H1 (cell line): ENCODE measurements at regions not wholly inside any gene's neighbourhood (a gene's known extent, or its start where the extent isn't known, plus 50 kb on each side); places are given as distances from the start of the nearest gene placed in this dataset.
"Not testable (repeated sequence)": the region's sequence is repeated elsewhere in the genome, so short reads cannot be mapped to it uniquely, and the experiment has no call there.

Source experiments
- CTCF ChIA-PET: fragments of 300-600 bp; sonication (Branson Sonifier 250); formaldehyde crosslinking; loops from one replicate; lab custom pipeline; 2021; ENCODE audit not compliant: partially characterized antibody; lab: Charles Lee
- POLR2A ChIA-PET: fragments of 300-600 bp; sonication (Branson Sonifier 250); formaldehyde crosslinking; loops from one replicate; lab custom pipeline; 2021; ENCODE audit warnings: inconsistent platforms; ENCODE audit not compliant: partially characterized antibody; lab: Charles Lee
- DNase-seq, 2 experiments: peaks; one replicate each; pipeline versions ENCODE4 v3.0.0 to v3.0.0-alpha.2; 2010 to 2022; ENCODE audit warnings: low spot score in 2 of 2, low read depth in 1 of 2, mixed read lengths in 1 of 2
- FAIRE-seq: peaks from 2 replicates; lab custom pipeline; 2011; peaks lifted over from hg19 to GRCh38; lab: Jason Lieb, UNC
- H2AFZ ChIP-seq: 2 replicates; pipeline ENCODE4 v1.8.1; 2012; ENCODE audit warnings: low read length, inconsistent platforms
- H2AK5ac ChIP-seq: 2 replicates; pipeline ENCODE4 v1.6.1; 2013; ENCODE audit warnings: low read depth, low read length
- H2BK120ac ChIP-seq: replicated peaks from 2 replicates; pipeline ENCODE3; 2013; ENCODE audit warnings: low read depth, low read length, inconsistent platforms
- H2BK12ac ChIP-seq: 2 replicates; pipeline ENCODE4 v1.6.1; 2013; ENCODE audit warnings: low read depth, low read length
- H2BK15ac ChIP-seq: 2 replicates; pipeline ENCODE4 v1.6.1; 2013; ENCODE audit warnings: low read length
- H2BK20ac ChIP-seq: 2 replicates; pipeline ENCODE4 v1.6.1; 2013; ENCODE audit warnings: low read length
- H2BK5ac ChIP-seq: 2 replicates; pipeline ENCODE4 v1.6.1; 2013; ENCODE audit warnings: low read depth, low read length
- H3K14ac ChIP-seq: 2 replicates; pipeline ENCODE4 v1.6.1; 2013; ENCODE audit warnings: inconsistent platforms; ENCODE audit not compliant: insufficient read length
- H3K18ac ChIP-seq: 2 replicates; pipeline ENCODE4 v1.6.1; 2013; ENCODE audit warnings: low read length; ENCODE audit errors: extremely low read depth
- H3K23ac ChIP-seq: 2 replicates; pipeline ENCODE4 v1.6.1; 2013; ENCODE audit warnings: inconsistent platforms; ENCODE audit not compliant: insufficient read length
- H3K23me2 ChIP-seq: 2 replicates; pipeline ENCODE4 v1.6.1; 2013; ENCODE audit warnings: low read depth, low read length
- H3K27ac ChIP-seq: 2 replicates; pipeline ENCODE4 v1.6.1; 2011; ENCODE audit warnings: low read depth, low read length, inconsistent platforms
- H3K27me3 ChIP-seq, 4 experiments: replicated peaks in 1 of 4; 1 replicate in 1 of 4; 2 replicates in 3 of 4; pipeline versions ENCODE4 v1.6.1 to v1.8.1; 2011 to 2013; ENCODE audit warnings: low read length in 3 of 4, mild to moderate bottlenecking in 3 of 4, inconsistent platforms in 2 of 4, mixed read lengths in 2 of 4, moderate library complexity in 1 of 4; ENCODE audit not compliant: control insufficient read depth in 3 of 4, insufficient read depth in 3 of 4; ENCODE audit errors: extremely low read depth in 1 of 4
- H3K36me3 ChIP-seq, 4 experiments: 2 replicates each; pipeline versions ENCODE4 v1.6.1 to v1.8.1; 2011 to 2013; ENCODE audit warnings: mild to moderate bottlenecking in 4 of 4, low read length in 3 of 4, moderate library complexity in 2 of 4, control low read depth in 1 of 4, inconsistent platforms in 1 of 4; ENCODE audit not compliant: insufficient read depth in 4 of 4, control insufficient read depth in 2 of 4
- H3K4ac ChIP-seq: replicated peaks from 2 replicates; pipeline ENCODE3; 2013; ENCODE audit warnings: low read length, low read depth, mixed read lengths, inconsistent platforms; ENCODE audit not compliant: insufficient read length
- H3K4me1 ChIP-seq, 4 experiments: replicated peaks in 1 of 4; 1 replicate in 1 of 4; 2 replicates in 3 of 4; pipeline versions ENCODE4 v1.6.1 to v1.8.1; 2011 to 2013; ENCODE audit warnings: low read length in 3 of 4, inconsistent platforms in 2 of 4, mixed read lengths in 1 of 4; ENCODE audit not compliant: insufficient read depth in 4 of 4, control insufficient read depth in 3 of 4
- H3K4me2 ChIP-seq, 2 experiments: 2 replicates each; pipeline versions ENCODE4 v1.6.1 to v1.8.1; 2011 to 2013; ENCODE audit warnings: low read depth in 2 of 2, low read length in 2 of 2, control low read depth in 1 of 2, inconsistent platforms in 1 of 2, mild to moderate bottlenecking in 1 of 2; ENCODE audit not compliant: insufficient read depth in 1 of 2
- H3K4me3 ChIP-seq, 4 experiments: fragments of 200-600, 300-600 bp in 1 of 4; sonication (generic), shearing (Covaris generic), sonication (Bioruptor Twin) in 1 of 4; 2 replicates each; pipeline versions ENCODE4 v1.5.1 to v1.8.1; 2011 to 2016; ENCODE audit warnings: low read length in 4 of 4, low read depth in 3 of 4, control low read depth in 2 of 4, inconsistent platforms in 2 of 4, mild to moderate bottlenecking in 2 of 4, mixed read lengths in 1 of 4, moderate library complexity in 1 of 4; ENCODE audit not compliant: insufficient read depth in 2 of 4; ENCODE audit errors: extremely low read depth in 1 of 4
- H3K56ac ChIP-seq: replicated peaks from 2 replicates; pipeline ENCODE3; 2013; ENCODE audit warnings: low read depth, mild to moderate bottlenecking, mixed read lengths, low read length, inconsistent platforms; ENCODE audit not compliant: insufficient read length
- H3K79me1 ChIP-seq: 2 replicates; pipeline ENCODE4 v1.6.1; 2013; ENCODE audit warnings: low read depth, low read length, control low read depth
- H3K79me2 ChIP-seq, 2 experiments: 2 replicates each; pipeline versions ENCODE4 v1.6.1 to v1.8.1; 2012 to 2013; ENCODE audit warnings: low read length in 2 of 2, mild to moderate bottlenecking in 2 of 2, inconsistent platforms in 1 of 2; ENCODE audit not compliant: insufficient read depth in 2 of 2, control insufficient read depth in 1 of 2
- H3K9ac ChIP-seq, 4 experiments: replicated peaks in 1 of 4; 1 replicate in 1 of 4; 2 replicates in 3 of 4; pipeline versions ENCODE4 v1.6.1 to v1.8.1; 2011 to 2013; ENCODE audit warnings: low read depth in 3 of 4, low read length in 3 of 4, control low read depth in 2 of 4, mild to moderate bottlenecking in 2 of 4, moderate library complexity in 2 of 4, inconsistent platforms in 1 of 4; ENCODE audit errors: extremely low read depth in 1 of 4
- H3K9me3 ChIP-seq, 2 experiments: 2 replicates each; pipeline versions ENCODE4 v1.6.1 to v1.8.1; 2012 to 2013; ENCODE audit warnings: mild to moderate bottlenecking in 2 of 2, moderate library complexity in 2 of 2, control low read depth in 1 of 2, inconsistent platforms in 1 of 2, low read depth in 1 of 2, low read length in 1 of 2, mixed read lengths in 1 of 2; ENCODE audit not compliant: insufficient read depth in 2 of 2
- H4K20me1 ChIP-seq, 2 experiments: replicated peaks in 1 of 2; 2 replicates each; pipeline versions ENCODE3 to v1.8.1; 2011 to 2013; ENCODE audit warnings: inconsistent platforms in 2 of 2, low read length in 2 of 2, mild to moderate bottlenecking in 1 of 2; ENCODE audit not compliant: insufficient read depth in 2 of 2, control insufficient read depth in 1 of 2
- H4K5ac ChIP-seq: 2 replicates; pipeline ENCODE4 v1.6.1; 2013; ENCODE audit warnings: low read length, low read depth, mixed read lengths, inconsistent platforms; ENCODE audit not compliant: insufficient read length
- H4K8ac ChIP-seq: 2 replicates; pipeline ENCODE4 v1.8.0; 2013; ENCODE audit warnings: mild to moderate bottlenecking, moderate library complexity, low read length, inconsistent platforms; ENCODE audit not compliant: insufficient read depth; ENCODE audit errors: extremely low read depth
- H4K91ac ChIP-seq: replicated peaks from 2 replicates; pipeline ENCODE3; 2013; ENCODE audit warnings: low read length, mixed read lengths, inconsistent platforms; ENCODE audit not compliant: insufficient read length
- WGBS, 2 experiments: shearing (Covaris generic) in 1 of 2; methylation state at CpG; one replicate each; pipeline versions ENCODE4 v1.1.6 to v1.1.7; 2013 to 2015; ENCODE audit warnings: low lambda C conversion rate in 2 of 2, mixed read lengths in 2 of 2, inconsistent platforms in 1 of 2, low coverage in 1 of 2, missing lambda C conversion rate in 1 of 2; ENCODE audit not compliant: insufficient replicate concordance in 2 of 2, insufficient coverage in 1 of 2, insufficient read length in 1 of 2; ENCODE audit errors: extremely low coverage in 1 of 2, missing lambda C conversion rate in 1 of 2; 5-methylcytosine and 5-hydroxymethylcytosine counted together

GRCh38 chr12:14101556-14101955 is 120.2 kb upstream of the GRIN2B start:
- H3K23ac ChIP-seq, H3K23me2 ChIP-seq, FAIRE-seq, H3K36me3 ChIP-seq, H3K4me3 ChIP-seq, H3K56ac ChIP-seq, H3K18ac ChIP-seq, H3K27ac ChIP-seq, H2BK15ac ChIP-seq, H4K5ac ChIP-seq, DNase-seq, H4K8ac ChIP-seq, H2BK5ac ChIP-seq, H3K14ac ChIP-seq, H3K79me1 ChIP-seq, H2BK12ac ChIP-seq, H2BK20ac ChIP-seq, H3K9me3 ChIP-seq, H3K9ac ChIP-seq, POLR2A ChIA-PET, H3K4me2 ChIP-seq, H2AFZ ChIP-seq, H4K20me1 ChIP-seq, H2BK120ac ChIP-seq, H4K91ac ChIP-seq, H3K79me2 ChIP-seq, H3K4me1 ChIP-seq, H2AK5ac ChIP-seq, H3K27me3 ChIP-seq, H3K4ac ChIP-seq: not testable (repeated sequence)
- CTCF ChIA-PET = interaction anchor here (1.0 to 3.7 kb wide), 4 partner anchors 9 to 81 kb away, joined by 3 to 15 read pairs (median 4); no protein-coding TSS in a partner anchor
- WGBS, 2 experiments = 100% methylated on average over 1 of the region's 1 CpG; no CpG with 5 or more reads in 1 of the 2 experiments
